SK-N-SH treated with all-trans-retinoic acid at 6 μM for 48 hours (cell line): ENCODE measurements at regions not wholly inside any gene's neighbourhood (a gene's known extent, or its start where the extent isn't known, plus 50 kb on each side); places are given as distances from the start of the nearest gene placed in this dataset.

ENCODE experiments used
- ATAC-seq: fragments of 200-7000 bp; cut with Tn5 transposase; 3 replicates; pipeline ENCODE4 v1.9.1; 2020; ENCODE audit warnings: mild to moderate bottlenecking, moderate library complexity
- ARNTL ChIP-seq: fragments of 450-650 bp; formaldehyde crosslinking; IDR thresholded peaks from 2 replicates; pipeline ENCODE4 v1.5.0; 2020; ENCODE audit warnings: low read depth, mild to moderate bottlenecking, moderate library complexity, borderline replicate concordance
- BACH2 ChIP-seq: fragments of 250-450 bp; sonication (Bioruptor Pico); IDR thresholded peaks from 2 replicates; pipeline ENCODE4 v1.9.0; 2021; ENCODE audit warnings: mild to moderate bottlenecking, borderline replicate concordance
- CREB5 ChIP-seq: fragments of 250-450 bp; sonication (Bioruptor Pico); IDR thresholded peaks from 2 replicates; pipeline ENCODE4 v1.5.1; 2020; ENCODE audit warnings: low read depth, mild to moderate bottlenecking, moderate library complexity
- CSDC2 ChIP-seq: fragments of 250-450 bp; sonication (Bioruptor Pico); IDR thresholded peaks from 2 replicates; pipeline ENCODE4 v1.5.0; 2020; ENCODE audit warnings: mild to moderate bottlenecking, moderate library complexity
- ESRRG ChIP-seq: fragments of 250-450 bp; sonication (Bioruptor Pico); IDR thresholded peaks from 2 replicates; pipeline ENCODE4 v1.6.1; 2021; ENCODE audit warnings: mild to moderate bottlenecking
- GLIS3 ChIP-seq: fragments of 250-450 bp; sonication (Bioruptor Pico); IDR thresholded peaks from 2 replicates; pipeline ENCODE4 v1.5.0; 2020; ENCODE audit warnings: mild to moderate bottlenecking, moderate library complexity
- ISL1 ChIP-seq: fragments of 250-450 bp; sonication (Bioruptor Pico); IDR thresholded peaks from 2 replicates; pipeline ENCODE4 v2.1.2; 2022; ENCODE audit warnings: mild to moderate bottlenecking, moderate library complexity
- PATZ1 ChIP-seq: fragments of 250-450 bp; sonication (Bioruptor Pico); IDR thresholded peaks from 2 replicates; pipeline ENCODE4 v1.8.0; 2020; ENCODE audit warnings: mild to moderate bottlenecking, moderate library complexity, borderline replicate concordance
- POU6F1 ChIP-seq: fragments of 250-450 bp; sonication (Bioruptor Pico); IDR thresholded peaks from 2 replicates; pipeline ENCODE4 v1.8.0; 2021; ENCODE audit warnings: low read depth, mild to moderate bottlenecking, moderate library complexity, borderline replicate concordance
- PPARA ChIP-seq: fragments of 250-450 bp; sonication (Bioruptor Pico); IDR thresholded peaks from 2 replicates; pipeline ENCODE4 v1.5.0; 2020; ENCODE audit warnings: mild to moderate bottlenecking, borderline replicate concordance
- RARB ChIP-seq: fragments of 250-450 bp; sonication (Bioruptor Pico); IDR thresholded peaks from 2 replicates; pipeline ENCODE4 v1.8.0; 2021; ENCODE audit warnings: mild to moderate bottlenecking, moderate library complexity
- SNAI2 ChIP-seq: fragments of 250-450 bp; sonication (Bioruptor Pico); IDR thresholded peaks from 2 replicates; pipeline ENCODE4 v1.5.0; 2020; ENCODE audit warnings: mild to moderate bottlenecking, moderate library complexity
- TCF4 ChIP-seq: fragments of 250-450 bp; sonication (Bioruptor Pico); IDR thresholded peaks from 2 replicates; pipeline ENCODE4 v1.8.0; 2021; ENCODE audit warnings: mild to moderate bottlenecking, moderate library complexity, borderline replicate concordance
- TOX ChIP-seq: fragments of 250-450 bp; sonication (Bioruptor Pico); IDR thresholded peaks from 2 replicates; pipeline ENCODE4 v1.8.0; 2021; ENCODE audit warnings: mild to moderate bottlenecking, moderate library complexity, borderline replicate concordance
- ZC3H10 ChIP-seq: fragments of 250-450 bp; sonication (Bioruptor Pico); IDR thresholded peaks from 2 replicates; pipeline ENCODE4 v1.5.1; 2021; ENCODE audit warnings: mild to moderate bottlenecking, moderate library complexity
- ZFP3 ChIP-seq: fragments of 250-450 bp; sonication (Bioruptor Pico); IDR thresholded peaks from 2 replicates; pipeline ENCODE4 v1.5.0; 2020; ENCODE audit warnings: mild to moderate bottlenecking, moderate library complexity
- ZFP30 ChIP-seq: fragments of 450-650 bp; formaldehyde crosslinking; IDR thresholded peaks from 2 replicates; pipeline ENCODE4 v1.5.0; 2022; ENCODE audit warnings: mild to moderate bottlenecking, moderate library complexity
- ZNF565 ChIP-seq: fragments of 450-650 bp; formaldehyde crosslinking; conservative IDR thresholded peaks from 2 replicates; pipeline ENCODE4 v1.5.0; 2020; ENCODE audit warnings: low read depth, mild to moderate bottlenecking, moderate library complexity
- ZNF70 ChIP-seq: fragments of 450-650 bp; formaldehyde crosslinking; IDR thresholded peaks from 2 replicates; pipeline ENCODE4 v1.5.0; 2020; ENCODE audit warnings: mild to moderate bottlenecking, moderate library complexity
- ZNF8 ChIP-seq: fragments of 450-650 bp; formaldehyde crosslinking; IDR thresholded peaks from 2 replicates; pipeline ENCODE4 v1.5.0; 2020; ENCODE audit warnings: mild to moderate bottlenecking, moderate library complexity
- TF ChIP-seq, protein P1 (sequence below): fragments of 250-450 bp; sonication (Bioruptor Pico); IDR thresholded peaks from 2 replicates; pipeline ENCODE4 v1.5.1; 2021; ENCODE audit warnings: mild to moderate bottlenecking, moderate library complexity
- TF ChIP-seq, protein P2 (sequence below): fragments of 250-450 bp; sonication (Bioruptor Pico); IDR thresholded peaks from 2 replicates; pipeline ENCODE4 v1.5.0; 2020; ENCODE audit warnings: mild to moderate bottlenecking, moderate library complexity

DNA sequence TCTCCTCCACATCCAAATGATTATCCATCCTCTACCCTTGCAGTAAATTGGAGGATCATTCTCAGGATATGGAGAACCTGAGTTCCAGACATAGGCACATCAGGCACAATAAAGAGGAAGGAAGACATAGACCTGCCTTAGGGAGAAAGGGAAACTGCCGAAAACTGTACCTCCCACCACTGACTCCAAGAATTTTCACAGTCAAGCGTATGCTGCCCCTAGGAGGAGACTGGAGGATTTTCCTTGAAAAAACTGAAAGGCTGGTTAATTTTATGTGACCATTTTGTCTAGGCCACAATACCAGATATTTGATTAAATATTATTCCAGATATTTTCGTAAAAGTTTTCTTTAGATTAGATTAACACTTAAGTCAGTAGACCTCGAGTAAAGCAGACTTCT is 638.5 kb upstream of the PKDCC start:
- ATAC-seq, result no peak

DNA sequence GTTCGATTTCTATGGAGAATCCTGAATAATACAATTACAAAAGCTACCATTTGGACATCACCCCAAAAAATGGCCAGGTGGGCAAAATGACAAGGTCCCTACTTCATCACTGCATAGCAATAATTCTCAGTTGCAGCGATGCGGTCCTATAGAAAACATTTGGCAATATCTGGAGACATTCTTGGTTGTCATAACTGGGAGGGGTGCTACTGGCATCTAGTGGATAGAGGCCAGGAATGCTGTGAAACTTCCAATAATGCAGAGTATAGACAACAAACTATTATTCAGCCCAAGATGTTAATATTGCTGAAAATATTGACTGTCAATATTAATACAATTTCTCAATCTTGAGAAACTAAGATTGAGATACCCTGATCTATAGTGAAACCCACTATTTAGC is 637.8 kb upstream of the PKDCC start:
- TF ChIP-seq CREB5 (no peak), ZNF70 (CRISPR knock-in tag) (no peak), RARB (CRISPR knock-in tag) (no peak), PPARA (CRISPR knock-in tag) (no peak), ZNF8 (CRISPR knock-in tag) (no peak), PATZ1 (no peak), ESRRG (CRISPR knock-in tag) (no peak), ZC3H10 (CRISPR knock-in tag) (no peak), ISL1 (CRISPR knock-in tag) (no peak), ARNTL (CRISPR knock-in tag) (no peak), BACH2 (CRISPR knock-in tag) (no peak), ZNF565 (CRISPR knock-in tag) (no peak), TOX (CRISPR knock-in tag) (no peak), ZFP30 (CRISPR knock-in tag) (no peak), POU6F1 (no peak), SNAI2 (CRISPR knock-in tag) (no peak)
- TF ChIP-seq, protein P1, sequence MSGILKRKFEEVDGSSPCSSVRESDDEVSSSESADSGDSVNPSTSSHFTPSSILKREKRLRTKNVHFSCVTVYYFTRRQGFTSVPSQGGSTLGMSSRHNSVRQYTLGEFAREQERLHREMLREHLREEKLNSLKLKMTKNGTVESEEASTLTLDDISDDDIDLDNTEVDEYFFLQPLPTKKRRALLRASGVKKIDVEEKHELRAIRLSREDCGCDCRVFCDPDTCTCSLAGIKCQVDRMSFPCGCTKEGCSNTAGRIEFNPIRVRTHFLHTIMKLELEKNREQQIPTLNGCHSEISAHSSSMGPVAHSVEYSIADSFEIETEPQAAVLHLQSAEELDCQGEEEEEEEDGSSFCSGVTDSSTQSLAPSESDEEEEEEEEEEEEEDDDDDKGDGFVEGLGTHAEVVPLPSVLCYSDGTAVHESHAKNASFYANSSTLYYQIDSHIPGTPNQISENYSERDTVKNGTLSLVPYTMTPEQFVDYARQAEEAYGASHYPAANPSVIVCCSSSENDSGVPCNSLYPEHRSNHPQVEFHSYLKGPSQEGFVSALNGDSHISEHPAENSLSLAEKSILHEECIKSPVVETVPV (CRISPR knock-in tag), result no peak
- no peak for ATAC-seq

More for the DNA sequence above, 638.5 kb upstream of the PKDCC start:
- TF ChIP-seq ISL1 (CRISPR knock-in tag), result no peak

DNA sequence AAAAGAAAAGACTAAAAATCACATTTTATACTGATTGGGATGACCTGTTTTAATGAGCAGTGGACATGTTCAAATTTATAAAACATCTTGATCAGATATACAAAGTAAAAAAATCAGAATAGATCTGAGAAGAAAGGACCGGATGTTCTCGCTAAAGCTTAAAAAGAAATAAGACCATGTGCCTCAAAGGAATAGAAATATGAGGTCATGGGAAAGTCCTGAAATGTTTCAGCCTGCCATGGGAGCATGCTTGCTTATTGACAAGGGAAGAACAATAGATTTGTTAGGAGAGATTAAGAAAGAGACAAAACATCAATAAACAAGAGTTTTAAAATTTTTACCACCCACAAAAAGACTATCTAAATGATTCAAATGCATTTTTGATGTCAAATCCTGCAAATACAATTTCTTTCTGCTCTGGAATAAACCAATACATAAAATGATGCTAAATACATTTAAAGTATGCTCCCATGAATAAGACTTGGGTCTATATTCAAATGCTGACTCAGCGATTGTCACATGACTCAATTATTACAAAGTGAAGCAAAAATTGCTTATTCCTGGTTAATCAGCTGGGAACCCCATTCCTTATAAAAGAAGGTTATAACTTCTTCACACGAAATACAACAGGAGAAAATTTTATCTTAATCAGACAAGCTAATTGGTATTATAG is 633.9 kb upstream of the PKDCC start:
- TF ChIP-seq PATZ1 (no peak), TCF4 (CRISPR knock-in tag) (no peak), ZFP30 (CRISPR knock-in tag) (no peak), ZFP3 (no peak), RARB (CRISPR knock-in tag) (no peak), BACH2 (CRISPR knock-in tag) (no peak), SNAI2 (CRISPR knock-in tag) (no peak), ESRRG (CRISPR knock-in tag) (no peak), POU6F1 (no peak), ISL1 (CRISPR knock-in tag) (no peak), ZNF565 (CRISPR knock-in tag) (no peak), ZC3H10 (CRISPR knock-in tag) (no peak), CSDC2 (no peak), TOX (CRISPR knock-in tag) (no peak), GLIS3 (CRISPR knock-in tag) (no peak)
- TF ChIP-seq, protein P1 (CRISPR knock-in tag), result no peak
- TF ChIP-seq, protein P2, sequence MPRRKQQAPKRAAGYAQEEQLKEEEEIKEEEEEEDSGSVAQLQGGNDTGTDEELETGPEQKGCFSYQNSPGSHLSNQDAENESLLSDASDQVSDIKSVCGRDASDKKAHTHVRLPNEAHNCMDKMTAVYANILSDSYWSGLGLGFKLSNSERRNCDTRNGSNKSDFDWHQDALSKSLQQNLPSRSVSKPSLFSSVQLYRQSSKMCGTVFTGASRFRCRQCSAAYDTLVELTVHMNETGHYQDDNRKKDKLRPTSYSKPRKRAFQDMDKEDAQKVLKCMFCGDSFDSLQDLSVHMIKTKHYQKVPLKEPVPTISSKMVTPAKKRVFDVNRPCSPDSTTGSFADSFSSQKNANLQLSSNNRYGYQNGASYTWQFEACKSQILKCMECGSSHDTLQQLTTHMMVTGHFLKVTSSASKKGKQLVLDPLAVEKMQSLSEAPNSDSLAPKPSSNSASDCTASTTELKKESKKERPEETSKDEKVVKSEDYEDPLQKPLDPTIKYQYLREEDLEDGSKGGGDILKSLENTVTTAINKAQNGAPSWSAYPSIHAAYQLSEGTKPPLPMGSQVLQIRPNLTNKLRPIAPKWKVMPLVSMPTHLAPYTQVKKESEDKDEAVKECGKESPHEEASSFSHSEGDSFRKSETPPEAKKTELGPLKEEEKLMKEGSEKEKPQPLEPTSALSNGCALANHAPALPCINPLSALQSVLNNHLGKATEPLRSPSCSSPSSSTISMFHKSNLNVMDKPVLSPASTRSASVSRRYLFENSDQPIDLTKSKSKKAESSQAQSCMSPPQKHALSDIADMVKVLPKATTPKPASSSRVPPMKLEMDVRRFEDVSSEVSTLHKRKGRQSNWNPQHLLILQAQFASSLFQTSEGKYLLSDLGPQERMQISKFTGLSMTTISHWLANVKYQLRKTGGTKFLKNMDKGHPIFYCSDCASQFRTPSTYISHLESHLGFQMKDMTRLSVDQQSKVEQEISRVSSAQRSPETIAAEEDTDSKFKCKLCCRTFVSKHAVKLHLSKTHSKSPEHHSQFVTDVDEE (CRISPR knock-in tag), result no peak
- TF ChIP-seq, all 23 proteins: peak for 0
- ATAC-seq, result no peak
